CD4-positive, alpha-beta memory T cell (primary cell): ENCODE measurements at regions not wholly inside any gene's neighbourhood (a gene's known extent, or its start where the extent isn't known, plus 50 kb on each side); places are given as distances from the start of the nearest gene placed in this dataset.

Experiments
- CTCF ChIA-PET: fragments of 350-600 bp; sonication (Branson Sonifier 250); formaldehyde crosslinking; loops from one replicate; lab custom pipeline; 2021; ENCODE audit warnings: inconsistent platforms; ENCODE audit not compliant: partially characterized antibody; lab: Charles Lee
- POLR2A ChIA-PET: fragments of 350-600 bp; sonication (Branson Sonifier 250); formaldehyde crosslinking; loops from one replicate; lab custom pipeline; 2021; ENCODE audit not compliant: partially characterized antibody; lab: Charles Lee
- DNase-seq, 5 donors: peaks; one replicate each; pipeline versions ENCODE4 v3.0.0 to v3.0.0-alpha.2; 2020 to 2022; ENCODE audit warnings: mixed read lengths in 1 of 5
- H3K27ac ChIP-seq: one replicate; pipeline ENCODE4 v1.7.0; 2013; ENCODE audit warnings: low read depth, low read length
- H3K27me3 ChIP-seq: 2 replicates; pipeline ENCODE4 v1.7.0; 2013; ENCODE audit warnings: mild to moderate bottlenecking, low read length, moderate library complexity; ENCODE audit not compliant: insufficient read depth
- H3K36me3 ChIP-seq: 2 replicates; pipeline ENCODE4 v1.7.0; 2013; ENCODE audit warnings: mild to moderate bottlenecking, low read length, moderate library complexity; ENCODE audit not compliant: insufficient read depth
- H3K4me1 ChIP-seq: 2 replicates; pipeline ENCODE4 v1.7.0; 2013; ENCODE audit warnings: mild to moderate bottlenecking, low read length, moderate library complexity; ENCODE audit not compliant: insufficient read depth
- H3K4me3 ChIP-seq, 2 donors: one replicate each; pipeline ENCODE4 v1.7.0; 2013; ENCODE audit warnings: low read length in 2 of 2, mild to moderate bottlenecking in 1 of 2
- H3K9me3 ChIP-seq, 2 donors: one replicate each; pipeline ENCODE4 v1.7.0; 2013; ENCODE audit warnings: low read length in 2 of 2, control low read depth in 1 of 2; ENCODE audit not compliant: control insufficient read depth in 1 of 2
- H3K27ac Mint-ChIP-seq, 7 donors: one replicate each; pipeline ENCODE4 v1.8.0; 2020 to 2021; ENCODE audit warnings: mixed read lengths in 7 of 7, mild to moderate bottlenecking in 6 of 7, inconsistent platforms in 3 of 7, moderate library complexity in 3 of 7
- H3K27me3 Mint-ChIP-seq, 2 donors: one replicate each; pipeline ENCODE4 v1.8.0; 2020 to 2021; ENCODE audit warnings: mixed read lengths in 2 of 2
- H3K36me3 Mint-ChIP-seq, 2 donors: one replicate each; pipeline ENCODE4 v1.8.0; 2020 to 2021; ENCODE audit warnings: mixed read lengths in 2 of 2, inconsistent platforms in 1 of 2, mild to moderate bottlenecking in 1 of 2
- H3K4me1 Mint-ChIP-seq, 4 donors: one replicate each; pipeline ENCODE4 v1.8.0; 2020 to 2021; ENCODE audit warnings: mixed read lengths in 4 of 4, mild to moderate bottlenecking in 1 of 4
- H3K4me3 Mint-ChIP-seq, 8 donors: one replicate each; pipeline ENCODE4 v1.8.0; 2020 to 2021; ENCODE audit warnings: mixed read lengths in 8 of 8, mild to moderate bottlenecking in 7 of 8, moderate library complexity in 6 of 8, inconsistent platforms in 3 of 8
- H3K9me3 Mint-ChIP-seq, 8 donors: one replicate each; pipeline ENCODE4 v1.8.0; 2020 to 2021; ENCODE audit warnings: mixed read lengths in 8 of 8, mild to moderate bottlenecking in 5 of 8, inconsistent platforms in 3 of 8, moderate library complexity in 1 of 8
- intact Hi-C: fragments of 100-400 bp; cut with micrococcal nuclease; formaldehyde crosslinking; loops from one replicate; pipeline ENCODE4 v1.15.1; 2023

- intact Hi-C loops, result no loop called here
- Mint-ChIP-seq H3K4me3 (no peak overlapping the region), H3K27ac (no peak overlapping the region), H3K36me3 (no peaks in the 10 kb centered on the region), H3K9me3 (peaks cover 0 to 10% (median 3%) of the 10 kb centered on the region in 8 donors), H3K27me3 (no peaks in the 10 kb centered on the region), H3K4me1 (no peaks in the 10 kb centered on the region)
- POLR2A ChIA-PET, result no interaction called here
- no peaks in the 10 kb centered on the region for H3K4me1 ChIP-seq
- H3K9me3 ChIP-seq, result no peaks in the 10 kb centered on the region
- no peak for DNase-seq
- H3K4me3 ChIP-seq, result no peak overlapping the region
- H3K27me3 ChIP-seq, result no peaks in the 10 kb centered on the region
- H3K36me3 ChIP-seq, result no peaks in the 10 kb centered on the region
- CTCF ChIA-PET, result no interaction called here
- H3K27ac ChIP-seq, result no peak overlapping the region
Measured at GRCh38 chr10:37434091-37434490, 308.7 kb downstream of the ANKRD30A start.
